Fibroblast of upper back skin (primary cell): ENCODE measurements at regions not wholly inside any gene's neighbourhood (a gene's known extent, or its start where the extent isn't known, plus 50 kb on each side); places are given as distances from the start of the nearest gene placed in this dataset.
"Not testable (repeated sequence)": the region's sequence is repeated elsewhere in the genome, so short reads cannot be mapped to it uniquely, and the experiment has no call there.

Experiments
- DNase-seq: peaks from one replicate; pipeline ENCODE4 v3.0.0-alpha.2; 2013

DNA sequence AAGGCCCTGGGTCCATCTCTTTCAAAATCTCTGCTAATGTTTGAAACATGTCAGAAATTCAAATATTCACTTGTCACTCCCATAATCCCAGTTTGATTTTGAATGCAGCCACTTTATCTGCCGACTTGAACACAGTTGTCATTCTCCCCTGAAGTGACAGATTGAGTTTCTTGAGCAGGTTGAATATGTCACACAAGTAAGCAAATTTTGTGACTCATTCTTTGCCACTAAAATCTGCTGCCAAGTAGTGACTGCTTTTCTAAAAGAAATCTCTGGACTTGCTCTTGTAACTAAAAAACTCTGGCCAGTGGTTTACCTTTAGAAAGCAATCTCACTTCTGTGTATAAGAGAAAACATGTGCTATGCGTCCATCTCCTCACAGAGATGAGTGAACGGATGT, 357.1 kb downstream of the LMO7 start:
- DNase-seq = no peak

DNA sequence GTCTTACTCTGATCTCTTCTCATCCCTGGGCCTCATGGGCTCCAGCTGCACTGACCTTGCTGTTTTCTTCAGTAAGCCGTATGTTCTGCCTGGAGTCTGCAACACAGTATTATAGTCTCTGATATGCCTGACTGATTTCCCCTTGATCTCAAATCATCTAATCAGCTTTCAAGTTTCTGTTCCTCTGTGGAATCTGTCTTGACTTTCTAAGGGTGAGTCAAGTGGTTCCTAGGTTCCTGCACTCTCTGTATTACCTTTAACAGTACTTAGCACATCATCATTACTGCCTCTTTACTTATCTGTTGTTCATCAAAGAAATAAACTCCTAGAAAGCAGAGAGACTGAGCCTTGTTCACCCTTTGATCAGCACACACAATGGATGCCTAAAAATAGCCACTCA, 350.7 kb downstream of the LMO7 start:
- no peak for DNase-seq

DNA sequence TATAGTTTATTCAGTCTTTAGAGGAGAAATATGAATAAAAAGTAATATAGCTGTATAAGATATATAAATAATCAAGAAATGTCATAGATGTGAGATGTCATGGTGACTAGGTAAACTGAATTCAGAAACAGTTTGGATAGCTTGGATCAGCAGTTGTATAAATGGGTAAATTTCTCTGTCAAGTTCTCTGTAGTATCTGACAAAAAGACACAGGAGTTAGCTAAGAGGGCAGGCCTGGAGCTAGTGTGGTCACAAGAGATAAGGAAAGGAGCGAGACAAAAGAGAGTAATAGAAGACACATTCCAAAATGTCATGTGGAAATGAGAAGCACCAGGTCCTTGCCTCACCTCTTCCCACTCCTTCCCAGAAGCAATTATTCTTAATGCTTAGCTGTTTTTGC, 349.0 kb downstream of the LMO7 start:
- DNase-seq = no peak

DNA sequence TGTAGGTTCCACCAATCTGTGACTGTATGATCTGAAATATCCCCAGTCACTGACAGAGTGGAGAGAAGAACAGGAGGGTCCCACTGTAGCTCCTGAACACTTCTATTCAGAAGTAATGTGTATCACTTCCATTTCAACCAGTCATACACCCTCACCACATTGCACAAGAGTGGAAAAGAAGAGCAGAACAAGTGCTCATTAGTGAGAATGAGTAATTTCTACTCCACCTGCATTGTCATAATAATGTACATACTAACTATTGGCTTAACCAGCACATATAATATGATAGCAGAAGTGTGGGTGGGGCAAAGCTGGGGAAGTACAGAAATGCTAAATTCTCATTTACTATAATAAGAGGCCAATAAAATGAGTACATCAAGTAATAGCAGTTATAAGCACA, 342.7 kb downstream of the LMO7 start:
- no peak for DNase-seq

DNA sequence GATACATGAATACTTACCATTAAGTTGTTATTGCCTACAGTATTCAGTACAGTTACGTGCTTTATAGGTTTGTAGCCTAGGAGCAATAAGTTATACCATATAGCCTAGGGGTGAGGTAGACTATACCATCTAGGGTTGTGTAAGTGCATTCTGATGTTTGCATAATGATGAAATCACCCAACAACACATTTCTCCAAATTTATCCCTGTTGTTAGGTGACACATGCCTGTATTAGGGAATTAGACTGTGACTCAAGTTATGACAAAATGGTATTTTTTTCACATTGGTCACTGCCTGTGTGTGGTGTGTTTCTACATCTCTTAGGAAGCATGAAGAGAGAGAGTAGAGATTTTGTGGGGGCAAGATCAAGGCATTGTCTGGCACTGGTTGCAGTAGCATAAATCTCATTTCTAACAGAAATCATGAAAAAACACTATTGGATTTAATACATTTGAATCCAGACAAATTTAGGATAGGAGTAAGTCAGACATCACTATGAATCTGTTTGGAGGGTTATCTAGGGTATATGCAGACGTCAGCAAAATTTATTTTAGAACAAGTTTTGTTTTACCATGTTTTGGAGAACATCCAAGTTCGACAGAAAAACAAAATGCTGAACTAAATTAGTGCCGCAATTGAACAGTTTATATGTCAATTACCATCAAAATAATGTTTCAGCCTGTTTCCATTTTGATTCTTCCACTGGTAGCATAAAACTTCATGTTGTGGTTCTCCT, 332.1 kb downstream of the LMO7 start:
- peak; percentile 43 for DNase-seq

DNA sequence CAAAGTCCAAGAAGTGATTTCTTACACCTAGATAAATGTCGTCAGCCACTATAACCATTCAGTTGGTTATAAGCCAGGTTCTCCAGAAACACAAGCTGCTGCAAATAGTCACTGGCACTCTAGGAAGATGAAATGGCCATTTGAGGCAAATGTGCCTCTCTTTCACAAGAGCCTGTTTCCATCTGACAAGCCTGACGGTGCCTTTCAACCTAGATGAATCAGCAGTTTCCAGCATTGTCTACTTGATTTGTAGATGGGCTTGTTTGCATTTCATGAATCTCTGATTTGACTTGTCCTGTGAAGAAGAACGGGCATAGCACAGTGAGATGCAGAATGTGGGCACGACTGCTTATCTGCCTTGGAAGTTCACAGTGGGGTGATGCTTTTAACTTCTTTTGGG, 327.2 kb downstream of the LMO7 start:
- no peak for DNase-seq

DNA sequence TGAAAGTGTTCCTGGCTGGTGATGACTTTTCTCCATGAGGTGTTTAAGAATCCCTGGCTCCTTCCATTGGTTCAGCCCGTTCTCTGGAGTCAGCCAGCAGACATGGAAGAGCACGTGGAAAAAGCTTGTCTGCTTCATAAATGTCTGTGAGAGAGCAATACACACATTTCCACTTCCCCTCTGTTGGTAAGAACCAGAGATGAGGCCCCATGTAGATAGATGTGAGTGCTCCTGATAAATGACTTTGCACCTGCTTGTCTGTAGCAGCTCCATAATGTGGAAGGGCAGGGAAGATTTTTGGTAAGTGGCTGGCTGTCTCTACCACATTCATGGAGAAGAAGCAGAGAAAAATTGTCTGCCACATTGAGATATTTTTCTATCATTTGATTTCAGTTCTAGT, 325.8 kb downstream of the LMO7 start:
- DNase-seq = no peak

DNA sequence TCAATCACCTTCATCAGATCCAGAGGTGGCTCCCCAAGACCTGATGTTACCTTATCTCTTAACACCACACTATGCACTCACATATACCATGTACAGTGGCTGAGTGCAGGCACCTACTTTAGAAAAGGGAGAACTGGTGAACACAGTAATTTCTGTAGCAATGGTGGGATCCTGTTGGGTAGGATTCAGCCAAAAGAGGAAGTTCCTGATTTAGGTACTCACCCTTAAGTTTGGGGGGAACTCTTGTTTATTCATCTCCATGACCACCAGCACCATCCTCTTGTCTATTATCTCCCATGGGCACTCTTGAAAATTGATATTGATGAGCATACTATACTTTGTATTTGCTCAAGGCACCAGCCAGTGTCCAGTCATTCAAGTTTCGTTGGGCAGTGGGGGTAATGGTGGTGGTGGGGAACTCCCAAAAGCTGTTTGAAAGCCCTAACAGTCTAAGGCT, 324.4 kb downstream of the LMO7 start:
- no peak for DNase-seq

DNA sequence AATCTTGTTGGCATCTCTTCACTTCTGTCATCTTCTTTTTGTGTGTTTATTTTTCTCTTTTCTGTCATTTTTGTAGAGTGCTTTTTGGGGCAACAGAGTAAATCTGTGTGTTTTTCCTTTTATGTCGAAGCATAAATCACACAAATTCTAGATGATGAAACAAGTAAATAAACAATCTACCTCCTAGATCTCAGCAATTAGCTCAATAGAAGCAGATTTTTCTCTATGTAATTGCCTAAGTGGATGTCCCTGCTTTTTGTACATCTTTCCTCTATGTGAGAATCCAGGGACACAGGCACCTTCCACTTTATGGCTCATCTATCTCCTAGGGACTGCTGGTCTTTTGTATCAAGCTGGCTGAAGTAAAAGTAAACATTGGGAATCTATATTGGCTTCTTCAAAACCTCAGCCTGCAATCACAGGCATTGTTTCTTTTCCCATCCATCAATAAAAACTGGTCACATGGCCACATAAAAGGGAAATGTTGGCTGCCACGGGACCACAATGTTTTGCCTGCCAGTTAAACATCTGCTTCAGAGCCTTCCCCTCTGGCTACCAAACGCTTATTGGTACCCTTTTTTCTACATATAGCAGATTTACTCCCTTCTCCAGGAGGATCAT, 323.8 kb downstream of the LMO7 start:
- DNase-seq = no peak

DNA sequence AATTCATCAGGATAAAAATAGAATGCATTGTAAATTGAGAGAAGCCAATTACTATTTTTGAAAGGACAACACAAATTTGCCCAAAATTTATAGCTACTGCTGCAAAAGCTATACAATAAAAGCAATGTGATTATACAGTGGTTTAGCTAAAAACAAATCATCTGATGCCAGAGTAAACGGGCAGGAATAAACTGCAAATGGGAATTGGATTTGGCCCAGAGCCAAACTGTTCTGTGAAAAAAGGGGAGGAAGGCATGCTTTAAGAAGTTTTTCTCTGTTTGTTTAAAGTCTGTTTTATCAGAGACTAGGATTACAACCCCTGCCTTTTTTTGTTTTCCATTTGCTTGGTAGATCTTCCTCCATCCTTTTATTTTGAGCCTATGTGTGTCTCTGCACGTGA, 317.5 kb downstream of the LMO7 start:
- not testable (repeated sequence) for DNase-seq

DNA sequence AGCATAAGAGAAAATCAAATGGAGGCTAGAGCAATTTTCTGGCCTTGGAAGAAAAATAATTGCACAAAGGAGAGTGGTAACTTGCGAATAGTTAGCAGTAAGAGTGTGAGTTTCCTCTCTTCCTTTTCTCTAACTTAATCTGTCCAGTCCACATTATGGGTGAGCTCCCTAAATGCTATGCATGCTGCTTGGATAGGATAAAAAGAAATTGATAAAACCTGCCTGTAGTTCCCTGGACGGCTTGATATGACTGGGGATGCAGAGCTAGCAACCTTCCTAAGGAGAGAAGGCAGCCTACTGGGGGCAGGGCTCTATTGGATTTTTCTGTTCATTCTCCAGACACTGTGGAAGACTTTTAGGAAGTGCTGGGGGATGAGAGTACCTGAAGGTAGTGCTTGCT, 311.3 kb downstream of the LMO7 start:
- no peak for DNase-seq

DNA sequence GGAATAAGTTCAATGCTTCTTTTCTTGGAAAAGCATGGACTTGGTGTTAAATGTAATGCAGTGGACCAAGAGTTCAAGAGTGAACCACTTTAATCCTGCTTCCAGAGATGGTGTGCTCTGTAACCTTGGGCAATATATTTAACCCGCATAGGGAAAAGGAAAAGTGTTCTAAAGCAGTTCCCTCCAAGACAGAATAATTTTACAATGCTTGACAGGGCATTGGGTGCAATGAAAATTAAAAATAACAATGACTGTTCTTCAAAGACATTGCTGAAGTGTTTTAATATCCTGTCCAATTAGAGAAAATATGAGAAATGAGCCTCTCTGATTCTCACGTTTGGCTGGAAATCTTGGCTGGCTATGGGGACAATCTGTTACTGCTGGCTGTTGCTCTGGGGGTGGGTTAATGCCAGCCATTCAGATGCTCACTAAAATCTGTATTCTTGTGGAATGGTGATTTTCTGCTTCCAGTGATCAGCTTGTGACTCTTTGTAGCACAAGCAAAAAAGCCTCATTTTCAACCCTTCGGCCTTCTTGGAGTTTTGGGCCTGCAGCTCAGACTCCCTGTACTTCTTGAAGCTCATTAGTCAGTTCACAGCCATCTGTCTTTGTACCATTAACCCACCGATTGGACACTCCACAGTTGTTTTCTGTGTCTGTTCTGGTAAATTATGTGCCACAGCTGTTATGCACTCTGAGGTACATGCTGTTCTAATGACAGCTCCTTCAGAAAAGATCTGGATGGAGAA, 310.6 kb downstream of the LMO7 start:
- DNase-seq = no peak

DNA sequence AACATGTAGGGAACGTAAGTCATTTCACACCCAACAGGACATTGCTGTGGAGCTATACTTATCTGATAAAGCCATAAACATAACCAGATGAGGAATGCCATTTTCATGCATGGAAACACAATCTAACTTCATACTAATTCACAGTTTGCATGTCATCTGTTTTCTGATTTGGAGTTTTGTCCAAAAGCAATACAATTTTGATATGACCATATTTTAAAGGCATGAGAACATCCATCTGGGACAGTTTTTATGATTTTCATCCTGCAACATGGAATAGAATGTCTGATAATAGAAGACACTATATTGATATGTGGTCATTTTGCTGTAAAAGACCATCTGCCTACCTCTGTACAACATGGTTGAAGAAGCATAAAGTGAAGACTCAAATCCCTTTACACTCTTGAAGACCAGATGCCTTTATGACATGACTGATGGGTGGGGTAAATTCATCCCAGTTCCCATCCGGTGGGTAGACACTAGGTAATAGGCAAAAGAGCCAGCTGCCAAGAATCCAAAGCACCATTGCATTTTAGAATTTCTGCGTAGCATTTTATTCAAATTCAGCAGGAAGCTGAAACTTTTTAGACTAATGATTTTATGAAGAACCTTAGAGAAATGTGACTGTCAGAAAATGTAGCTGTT, 309.8 kb downstream of the LMO7 start:
- DNase-seq = no peak

DNA sequence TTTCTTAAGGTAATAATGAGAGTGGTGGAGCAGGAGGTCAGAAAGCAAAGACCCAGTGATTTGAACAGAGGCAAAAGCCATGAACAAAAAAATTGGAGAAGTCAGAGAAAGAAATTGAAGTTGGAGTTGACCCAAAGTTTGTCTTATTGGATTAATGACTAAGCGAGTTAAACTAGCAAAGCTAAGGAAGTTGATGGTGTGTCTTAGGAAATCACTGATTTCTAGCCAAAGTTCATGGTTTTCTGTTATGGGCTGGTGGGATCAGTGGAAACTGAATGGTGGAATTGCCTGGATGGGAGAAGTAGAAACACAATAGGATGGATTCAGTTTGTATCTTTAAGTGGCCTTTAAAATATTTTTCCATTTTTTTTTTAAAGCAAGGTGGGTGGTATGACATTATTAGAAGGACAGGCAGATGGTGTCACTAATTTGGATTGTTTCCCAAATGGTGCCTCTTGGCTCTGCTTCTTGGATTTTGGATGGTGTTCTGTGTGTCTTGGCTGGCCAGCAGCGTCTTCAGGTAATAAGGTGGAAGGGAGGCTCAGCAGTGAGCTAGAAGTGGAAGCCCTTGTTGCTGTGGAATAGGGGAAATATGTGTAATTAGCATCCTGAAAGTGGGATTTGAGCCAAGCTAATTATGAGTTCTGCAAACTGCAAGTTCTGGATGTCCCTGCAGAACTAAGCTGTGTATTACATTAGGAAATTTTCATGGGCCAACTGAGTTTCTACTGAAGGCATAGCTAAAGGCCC, 302.9 kb downstream of the LMO7 start:
- DNase-seq = peak; percentile 20

DNA sequence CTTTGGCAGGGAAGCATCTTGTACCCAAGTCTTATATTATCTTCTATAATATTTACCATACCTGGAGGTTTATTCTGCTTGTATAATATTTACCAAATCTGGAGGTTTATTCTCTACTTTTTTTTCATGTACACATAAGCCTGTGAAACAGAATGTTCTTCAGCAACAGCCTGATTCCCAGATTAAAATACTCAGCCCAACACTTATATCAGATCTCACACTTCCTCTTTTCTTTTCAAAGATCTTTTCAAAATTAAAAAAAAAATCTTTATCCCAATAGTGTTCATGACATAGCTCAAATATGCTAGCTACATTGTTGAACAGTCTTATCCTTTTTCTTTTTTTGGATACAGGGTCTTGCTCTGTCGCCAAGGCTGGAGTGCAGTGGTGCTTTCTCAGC, 300.7 kb downstream of the LMO7 start:
- DNase-seq = no peak

DNA sequence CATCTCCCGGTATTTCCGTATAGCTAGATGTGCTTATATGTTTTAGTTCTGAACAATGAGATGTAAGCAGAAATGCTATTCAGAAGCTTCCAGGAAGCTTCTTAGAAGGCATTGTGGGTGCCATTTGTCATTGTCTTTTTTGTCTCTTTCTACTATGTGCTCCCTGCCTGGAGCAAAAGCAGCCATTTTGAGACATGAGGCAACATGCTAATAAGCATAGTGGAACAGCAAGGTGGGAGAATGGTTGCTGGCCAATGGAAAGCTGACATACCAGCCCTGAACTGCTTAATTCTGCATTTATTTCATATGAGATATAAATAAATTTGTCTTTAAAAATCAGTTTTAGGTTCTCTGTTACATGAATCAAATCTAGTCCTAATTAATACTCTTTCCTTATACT, 299.7 kb downstream of the LMO7 start:
- no peak for DNase-seq

DNA sequence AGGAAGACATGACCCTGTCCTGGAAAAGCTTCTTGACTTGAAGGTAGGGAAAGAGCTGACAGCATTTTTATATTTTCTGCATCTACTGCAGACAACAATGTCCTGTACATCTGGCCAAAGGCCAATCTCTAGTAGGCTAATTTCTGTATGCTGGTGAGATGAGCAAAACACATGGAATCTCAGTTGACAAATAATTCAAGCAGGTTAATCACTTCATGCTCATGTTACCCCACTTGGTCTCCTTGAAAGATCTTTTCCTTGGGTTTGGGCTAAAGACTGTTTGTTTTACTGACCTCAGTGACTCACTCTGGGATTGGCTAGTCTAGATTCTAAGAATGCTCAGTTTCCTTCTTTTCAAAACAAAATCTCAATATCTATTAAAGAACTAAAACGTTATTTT, 298.8 kb downstream of the LMO7 start:
- DNase-seq = peak; percentile 52

DNA sequence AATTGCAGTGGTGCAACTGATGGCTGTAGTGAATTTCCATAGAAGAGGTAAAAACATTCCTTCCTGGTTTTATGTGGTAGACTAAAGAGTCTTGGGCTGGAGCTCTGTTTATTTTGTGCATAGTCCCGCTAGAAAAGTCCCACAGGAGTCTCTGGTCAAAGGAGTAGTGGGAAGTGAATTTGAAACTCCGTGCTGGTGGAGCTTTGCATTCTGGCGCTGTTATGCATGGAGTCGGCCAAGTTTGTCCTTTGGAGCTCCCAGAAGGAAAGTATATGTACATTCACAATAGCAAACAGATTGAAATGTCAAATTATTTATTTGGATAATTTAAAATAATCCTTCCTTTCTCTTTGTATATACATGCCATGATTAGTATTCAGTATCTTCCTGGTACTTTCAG, 296.5 kb downstream of the LMO7 start:
- peak; percentile 12 for DNase-seq

DNA sequence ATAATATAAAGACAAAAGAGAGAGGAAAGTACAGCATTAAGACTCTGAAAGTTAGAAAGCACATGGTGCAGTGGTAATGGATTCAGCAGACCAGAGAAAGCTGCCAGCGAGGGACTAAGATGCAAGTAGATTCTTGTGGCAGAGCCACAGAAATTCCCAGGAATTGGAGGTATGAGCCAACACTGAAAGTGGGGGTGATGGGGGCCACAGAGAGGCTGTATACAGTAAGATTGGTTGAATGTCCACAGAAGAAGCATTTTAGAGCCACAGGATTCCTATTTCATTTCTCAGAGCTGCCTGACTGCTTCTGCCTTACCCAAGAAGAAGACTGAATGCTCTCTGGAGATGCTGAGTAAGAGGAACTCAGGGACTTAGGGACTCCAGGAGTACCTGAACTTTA, 295.0 kb downstream of the LMO7 start:
- DNase-seq = peak; percentile 71

DNA sequence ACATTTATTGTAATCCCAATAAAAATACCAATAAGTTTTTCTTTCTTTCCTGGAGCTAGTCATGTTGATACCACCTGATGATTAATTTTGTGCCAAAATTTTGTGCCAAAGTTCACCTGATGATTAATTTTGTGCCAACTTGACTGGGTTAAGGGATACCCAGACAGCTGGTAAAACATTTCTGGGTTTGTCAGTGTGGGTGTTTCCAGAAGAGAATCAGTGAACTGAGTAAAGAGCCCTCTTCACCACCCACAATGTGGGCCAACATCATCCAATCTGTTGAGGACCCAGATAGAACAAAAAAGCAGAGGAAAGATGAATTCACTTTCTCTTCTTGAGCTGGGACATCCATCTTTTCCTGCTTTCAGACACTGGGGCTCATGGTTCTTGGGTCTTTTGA, 292.9 kb downstream of the LMO7 start:
- DNase-seq = no peak

DNA sequence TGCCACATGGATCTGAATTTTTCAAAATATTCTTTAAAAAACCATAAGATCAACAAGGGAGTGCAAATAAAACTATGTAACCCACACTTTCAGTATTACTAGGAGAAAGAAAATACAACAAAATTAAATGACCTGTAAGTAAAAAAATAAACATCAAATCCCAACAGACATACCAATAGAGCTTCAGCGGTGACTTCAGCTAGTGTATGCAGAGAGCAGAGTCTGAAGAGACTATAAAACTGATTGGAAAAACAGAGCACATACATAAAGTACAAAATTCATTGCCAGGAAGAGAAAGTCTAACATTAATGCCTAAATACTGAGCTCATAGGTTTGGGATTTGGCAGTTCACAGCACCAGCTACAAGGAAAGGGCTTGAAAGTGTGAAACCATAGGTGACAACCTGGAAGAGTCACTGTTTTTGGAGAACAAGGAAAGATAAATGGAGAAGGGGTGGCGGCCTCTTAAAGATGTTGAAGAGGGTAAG, 291.1 kb downstream of the LMO7 start:
- no peak for DNase-seq

DNA sequence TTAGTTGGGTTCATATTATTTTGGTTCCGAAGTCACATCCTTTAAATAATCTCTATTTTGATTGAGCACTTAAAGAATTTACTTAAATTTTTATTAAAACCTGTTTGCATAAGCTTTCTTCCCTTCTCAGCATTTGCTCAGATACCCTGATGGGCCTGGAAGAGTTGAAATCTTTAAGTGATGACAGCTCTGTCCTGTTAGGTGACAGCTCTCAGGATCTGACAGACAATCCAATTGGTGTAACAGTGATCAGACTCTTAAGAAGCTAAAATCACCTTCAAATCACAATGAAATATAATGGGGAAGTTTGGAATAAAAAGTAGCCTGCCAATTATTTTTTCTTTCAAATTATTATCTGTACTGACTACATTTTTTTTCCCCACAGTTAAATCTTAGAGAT, 284.4 kb downstream of the LMO7 start:
- no peak for DNase-seq
